ENCODE measurements at regions not wholly inside any gene's neighbourhood (a gene's known extent, or its start where the extent isn't known, plus 50 kb on each side); places are given as distances from the start of the nearest gene placed in this dataset.

DNA sequence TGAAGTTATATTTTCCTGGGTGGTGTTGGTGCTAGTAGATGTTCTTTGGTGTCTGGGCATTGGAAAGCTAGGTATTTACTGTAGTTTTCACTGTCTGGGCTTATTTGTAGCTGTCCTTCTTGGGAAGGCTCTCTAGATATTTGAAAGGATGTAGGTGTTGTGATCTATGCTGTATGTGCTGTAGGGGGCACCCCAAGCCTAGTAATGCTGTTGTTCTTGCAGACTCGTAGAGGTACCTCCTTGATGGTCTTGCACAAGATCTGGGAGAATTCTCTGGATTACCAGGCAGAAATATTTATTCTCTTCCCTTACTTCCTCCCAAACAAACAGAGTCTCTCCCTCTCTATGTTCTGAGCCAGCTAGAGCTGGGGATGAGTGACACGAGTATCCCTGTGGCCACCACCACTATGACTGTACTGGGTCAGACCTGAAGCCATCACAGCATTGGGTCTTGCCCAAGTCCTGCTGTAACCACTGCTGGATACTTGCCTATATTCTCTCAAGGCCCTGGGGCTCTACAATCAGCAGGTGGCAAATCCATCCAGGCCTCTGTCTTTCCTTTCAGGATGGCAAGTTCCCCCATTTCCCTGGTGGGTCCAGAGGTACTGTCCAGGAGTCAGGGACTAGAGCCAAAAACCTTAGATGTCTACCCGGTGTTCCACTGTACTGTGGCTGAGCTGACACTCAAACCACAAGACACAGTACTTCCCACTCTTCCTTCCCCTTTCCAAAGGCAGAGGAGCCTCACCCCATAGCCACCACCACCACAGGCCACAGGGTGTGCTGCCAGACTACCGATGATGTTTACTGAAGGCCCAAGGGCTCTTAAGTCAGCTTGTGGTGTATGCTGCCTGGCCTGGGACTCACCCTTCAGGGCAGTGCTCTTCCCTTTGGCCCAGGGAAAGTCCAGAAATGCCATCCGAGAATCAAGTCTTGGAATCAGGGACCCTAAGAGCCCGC lies 195.2 kb upstream of the DPPA4 start:
- no peaks in the 10 kb centered on the region for H3K4me1 ChIP-seq (ENCODE audit: control insufficient read depth, insufficient read depth, low read length)
- 65% methylated on average over 6 of the region's 6 CpGs for WGBS
- ATAC-seq: no peak
- intact Hi-C loops (cut with DNase I): no loop called here
- no peak overlapping the region for H3K27ac ChIP-seq (ENCODE audit: low read length)
- H3K9me3 ChIP-seq (ENCODE audit: control insufficient read depth, low read length): no peaks in the 10 kb centered on the region
- no peaks in the 10 kb centered on the region for H3K27me3 ChIP-seq (ENCODE audit: control insufficient read depth, insufficient read depth)
- peak in 2 of 3 donors; percentile 22 to 27 for DNase-seq
- H3K4me3 ChIP-seq (ENCODE audit: low read length): no peak overlapping the region

DNA sequence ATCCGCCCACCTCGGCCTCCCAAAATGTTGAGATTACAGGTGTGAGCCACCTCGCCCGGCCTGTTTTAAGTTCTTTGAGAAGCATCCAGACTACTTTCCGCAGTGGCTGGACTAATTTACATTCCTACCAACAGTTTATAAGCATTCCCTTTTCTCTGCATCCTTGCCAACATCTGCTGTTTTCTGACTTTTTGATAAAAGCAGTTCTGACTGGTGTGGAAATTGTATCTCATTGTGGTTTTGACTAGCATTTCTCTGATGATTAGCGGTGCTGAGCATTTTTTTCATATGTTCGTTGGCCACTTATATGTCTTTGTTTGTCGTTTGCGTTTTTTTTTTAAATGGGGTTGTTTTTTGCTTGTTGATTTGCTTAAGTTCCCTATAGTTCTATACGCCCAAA lies 208.4 kb upstream of the DPPA4 start:
- H3K27me3 ChIP-seq (ENCODE audit: control insufficient read depth, insufficient read depth): no peaks in the 10 kb centered on the region
- DNase-seq: no peak
- WGBS: 77% methylated on average over 10 of the region's 10 CpGs
- no peak overlapping the region for H3K4me3 ChIP-seq (ENCODE audit: low read length)
- no peaks in the 10 kb centered on the region for H3K9me3 ChIP-seq (ENCODE audit: control insufficient read depth, low read length)
- H3K4me1 ChIP-seq (ENCODE audit: control insufficient read depth, insufficient read depth, low read length): no peaks in the 10 kb centered on the region
- no peak for ATAC-seq
- H3K27ac ChIP-seq (ENCODE audit: low read length): no peak overlapping the region
- intact Hi-C loops (cut with DNase I): no loop called here

DNA sequence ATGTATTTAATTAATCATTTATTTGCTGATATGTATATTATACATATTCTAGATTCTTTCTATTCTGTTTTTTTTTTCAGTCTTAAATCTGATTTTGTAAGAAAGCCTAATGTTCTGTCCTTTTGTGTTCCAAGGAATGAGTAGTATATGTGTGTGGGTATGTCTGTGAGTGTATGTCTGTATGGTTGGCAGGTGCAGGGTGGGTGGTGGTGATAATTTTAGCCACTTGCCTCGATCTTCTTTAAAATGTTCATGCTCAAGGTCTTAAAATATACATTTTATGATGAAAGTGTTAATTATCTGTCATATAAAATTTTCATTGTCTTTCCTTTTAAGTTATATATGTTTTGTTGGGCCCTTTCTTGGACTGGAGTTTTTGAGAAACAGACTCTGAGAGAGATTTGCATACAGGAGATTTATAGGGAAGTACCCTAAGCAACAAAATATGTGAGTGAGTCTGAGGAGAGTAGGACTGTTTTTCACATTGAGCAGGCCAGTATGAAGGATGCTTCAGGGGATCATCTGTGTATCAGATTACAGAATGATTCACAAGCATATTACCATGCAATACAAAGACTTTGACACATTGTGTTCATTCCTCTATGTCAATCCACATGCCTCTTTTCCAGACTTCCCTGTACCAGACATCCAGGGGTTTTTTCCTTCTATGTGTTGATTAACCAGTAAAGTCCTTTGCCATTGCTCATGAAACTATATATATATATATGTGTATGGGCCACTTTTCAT lies 211.0 kb upstream of the DPPA4 start:
- intact Hi-C loops (cut with DNase I): no loop called here
- Histone ChIP-seq H3K4me3 (ENCODE audit: low read length) (no peak overlapping the region), H3K9me3 (ENCODE audit: control insufficient read depth, low read length) (no peaks in the 10 kb centered on the region), H3K4me1 (ENCODE audit: control insufficient read depth, insufficient read depth, low read length) (no peaks in the 10 kb centered on the region), H3K27ac (ENCODE audit: low read length) (no peak overlapping the region), H3K27me3 (ENCODE audit: control insufficient read depth, insufficient read depth) (no peaks in the 10 kb centered on the region)
- ATAC-seq (no peak), DNase-seq (no peak)
- 51% methylated on average over 1 of the region's 1 CpG for WGBS

DNA sequence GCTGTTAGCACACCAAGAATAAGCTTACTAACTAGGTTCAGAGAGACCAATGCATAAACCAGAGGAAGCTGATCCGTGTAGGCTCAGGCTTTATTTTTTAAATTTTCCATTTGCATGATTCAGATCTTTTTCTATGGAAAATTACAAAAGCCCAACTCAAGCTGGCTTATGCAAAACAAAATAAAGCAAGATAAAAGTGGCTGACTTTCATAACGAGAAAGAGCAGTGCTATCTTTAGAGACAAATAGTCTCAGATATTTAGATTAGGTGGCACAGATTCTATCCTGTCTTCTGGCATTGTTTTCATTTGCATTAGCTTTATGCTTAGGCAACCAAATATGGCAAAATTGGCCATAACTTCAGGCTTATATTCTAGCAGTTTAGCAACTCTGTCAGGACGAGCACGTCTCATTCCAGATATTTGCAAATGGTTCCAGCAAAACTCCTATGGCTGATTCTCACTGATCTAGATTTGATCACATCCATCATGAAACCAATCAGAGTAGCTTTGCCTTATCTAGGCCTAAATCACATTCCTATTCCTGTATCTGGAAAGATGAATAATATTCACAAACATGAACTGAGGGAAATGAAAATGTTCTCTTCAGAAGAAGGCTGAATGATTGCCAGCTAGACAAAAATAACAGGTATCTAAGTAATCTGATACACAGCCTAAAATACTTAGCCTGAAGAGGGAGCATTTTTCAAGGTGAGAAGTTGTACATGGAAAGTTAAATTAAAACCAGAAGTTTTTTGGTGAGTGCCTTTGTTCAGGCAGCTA lies 216.4 kb upstream of the DPPA4 start:
- ATAC-seq: no peak
- H3K27ac ChIP-seq (ENCODE audit: low read length): no peak overlapping the region

DNA sequence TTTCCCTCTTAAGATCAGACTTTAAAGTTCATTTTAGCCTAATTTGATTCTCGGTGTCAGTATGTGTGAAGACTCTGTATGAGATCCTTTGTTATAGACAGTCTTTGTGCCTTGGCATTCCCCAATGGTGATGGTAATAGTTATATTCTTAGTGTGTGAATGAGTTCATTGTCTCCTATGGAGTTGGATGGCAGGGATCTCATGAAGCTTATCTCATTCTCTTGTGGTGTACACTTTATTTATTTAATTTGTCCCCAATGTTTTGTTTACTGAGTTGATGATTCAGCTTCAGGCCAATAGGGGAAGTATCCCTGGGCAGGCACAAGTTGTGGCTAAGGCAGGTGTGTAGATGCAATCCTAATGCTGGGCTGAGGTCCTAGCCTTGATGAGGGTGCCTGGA lies 222.0 kb upstream of the DPPA4 start:
- no peak for DNase-seq
- Histone ChIP-seq H3K9me3 (ENCODE audit: control insufficient read depth, low read length) (no peaks in the 10 kb centered on the region), H3K4me1 (ENCODE audit: control insufficient read depth, insufficient read depth, low read length) (no peaks in the 10 kb centered on the region), H3K4me3 (ENCODE audit: low read length) (no peak overlapping the region), H3K27ac (ENCODE audit: low read length) (no peak overlapping the region), H3K27me3 (ENCODE audit: control insufficient read depth, insufficient read depth) (no peaks in the 10 kb centered on the region)
- WGBS: 83% methylated on average over 1 of the region's 1 CpG
- intact Hi-C loops (cut with DNase I): no loop called here
- no peak for ATAC-seq

More for the DNA sequence above, 216.4 kb upstream of the DPPA4 start:
- intact Hi-C loops (cut with DNase I): no loop called here
- 50% methylated on average over 4 of the region's 4 CpGs for WGBS
- H3K4me3 ChIP-seq (ENCODE audit: low read length): no peak overlapping the region
- no peaks in the 10 kb centered on the region for H3K4me1 ChIP-seq (ENCODE audit: control insufficient read depth, insufficient read depth, low read length)
- no peaks in the 10 kb centered on the region for H3K9me3 ChIP-seq (ENCODE audit: control insufficient read depth, low read length)
- DNase-seq: no peak
- no peaks in the 10 kb centered on the region for H3K27me3 ChIP-seq (ENCODE audit: control insufficient read depth, insufficient read depth)

DNA sequence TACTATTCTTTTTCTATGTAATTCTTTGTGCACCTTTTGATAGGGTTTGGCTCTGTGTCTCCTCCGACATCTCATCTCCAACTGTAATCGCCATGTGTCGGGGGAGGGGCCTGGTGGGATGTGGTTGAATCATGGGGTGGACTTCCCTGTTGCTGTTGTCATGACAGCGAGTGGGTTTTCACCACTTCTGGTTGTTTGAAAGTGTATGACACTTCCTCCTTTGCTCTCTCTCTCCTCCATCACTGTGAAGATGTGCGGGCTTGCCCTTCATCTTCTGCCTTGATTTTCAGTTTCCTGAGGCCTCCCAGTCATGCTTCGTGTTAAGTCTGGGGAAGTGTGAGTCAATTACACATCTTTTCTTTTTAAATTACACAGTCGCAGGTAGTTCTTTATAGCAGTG lies 225.8 kb upstream of the DPPA4 start:
- intact Hi-C loops (cut with DNase I): no loop called here
- 78% methylated on average over 7 of the region's 7 CpGs for WGBS
- Histone ChIP-seq H3K4me3 (ENCODE audit: low read length) (no peak overlapping the region), H3K27ac (ENCODE audit: low read length) (no peak overlapping the region), H3K4me1 (ENCODE audit: control insufficient read depth, insufficient read depth, low read length) (no peaks in the 10 kb centered on the region), H3K9me3 (ENCODE audit: control insufficient read depth, low read length) (no peaks in the 10 kb centered on the region), H3K27me3 (ENCODE audit: control insufficient read depth, insufficient read depth) (no peaks in the 10 kb centered on the region)
- no peak for ATAC-seq
- DNase-seq: no peak

DNA sequence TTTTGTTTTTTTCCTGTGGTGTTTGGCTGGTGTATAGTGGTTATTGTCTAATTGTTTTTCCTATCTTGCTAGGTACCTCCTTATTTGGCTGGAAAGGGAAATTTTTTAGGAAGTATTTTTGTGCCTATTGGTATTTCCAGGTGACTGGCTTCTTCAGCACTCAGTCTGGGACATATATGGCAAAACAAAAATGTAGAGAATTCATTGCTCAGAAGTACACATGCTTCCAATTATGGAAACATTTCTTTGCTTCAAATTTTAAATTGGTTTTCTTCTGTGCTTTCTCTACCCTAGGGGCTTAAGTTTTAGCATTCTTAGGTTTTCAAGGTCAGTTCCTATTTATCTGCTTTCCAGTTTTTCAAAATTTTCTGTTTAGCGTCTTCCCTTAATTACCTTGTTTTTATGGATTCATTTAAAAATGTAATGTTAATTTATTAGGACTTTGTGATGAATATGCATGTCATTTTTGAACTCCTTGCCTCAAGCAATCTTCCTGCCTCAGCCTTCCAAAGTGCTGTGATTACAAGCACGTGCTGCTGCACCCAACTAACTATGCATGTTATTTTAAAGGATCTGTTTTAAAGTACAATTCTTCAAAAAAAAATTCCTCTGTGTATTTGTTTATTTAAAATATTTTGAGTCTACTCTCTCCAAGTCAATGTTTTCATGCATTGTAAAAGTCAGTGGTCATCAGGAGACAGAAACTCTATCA lies 231.9 kb upstream of the DPPA4 start:
- intact Hi-C loops (cut with DNase I): no loop called here
- 61% methylated on average over 2 of the region's 2 CpGs for WGBS

DNA sequence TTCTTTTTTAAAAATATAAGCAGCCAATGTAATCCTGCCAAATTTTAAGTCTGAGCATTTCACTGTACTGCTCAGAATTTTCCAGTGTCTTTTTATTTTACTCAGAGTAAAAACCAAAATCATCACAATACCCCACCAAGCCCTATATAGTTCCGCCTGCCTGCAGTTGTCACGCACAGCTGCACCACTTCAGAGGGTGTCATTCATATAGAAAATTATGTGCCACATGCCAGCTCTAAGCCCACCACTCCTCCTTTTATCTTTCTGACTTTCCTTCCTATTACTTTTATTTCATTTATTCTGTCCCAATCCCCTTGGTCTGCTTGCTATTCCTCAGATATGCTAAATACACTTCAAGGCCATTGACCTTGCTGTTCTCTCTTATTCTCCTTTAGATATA lies 233.1 kb upstream of the DPPA4 start:
- H3K4me1 ChIP-seq (ENCODE audit: control insufficient read depth, insufficient read depth, low read length): no peaks in the 10 kb centered on the region
- H3K27ac ChIP-seq (ENCODE audit: low read length): no peak overlapping the region
- DNase-seq (no peak), ATAC-seq (no peak)
- H3K27me3 ChIP-seq (ENCODE audit: control insufficient read depth, insufficient read depth): no peaks in the 10 kb centered on the region
- no peak overlapping the region for H3K4me3 ChIP-seq (ENCODE audit: low read length)
- WGBS: 87% methylated on average over 2 of the region's 2 CpGs
- intact Hi-C loops (cut with DNase I): no loop called here
- H3K9me3 ChIP-seq (ENCODE audit: control insufficient read depth, low read length): no peaks in the 10 kb centered on the region

More for the DNA sequence above, 231.9 kb upstream of the DPPA4 start:
- Histone ChIP-seq H3K27me3 (ENCODE audit: control insufficient read depth, insufficient read depth) (no peaks in the 10 kb centered on the region), H3K4me3 (ENCODE audit: low read length) (no peak overlapping the region), H3K27ac (ENCODE audit: low read length) (no peak overlapping the region), H3K9me3 (ENCODE audit: control insufficient read depth, low read length) (no peaks in the 10 kb centered on the region), H3K4me1 (ENCODE audit: control insufficient read depth, insufficient read depth, low read length) (no peaks in the 10 kb centered on the region)
- DNase-seq (no peak), ATAC-seq (no peak)

DNA sequence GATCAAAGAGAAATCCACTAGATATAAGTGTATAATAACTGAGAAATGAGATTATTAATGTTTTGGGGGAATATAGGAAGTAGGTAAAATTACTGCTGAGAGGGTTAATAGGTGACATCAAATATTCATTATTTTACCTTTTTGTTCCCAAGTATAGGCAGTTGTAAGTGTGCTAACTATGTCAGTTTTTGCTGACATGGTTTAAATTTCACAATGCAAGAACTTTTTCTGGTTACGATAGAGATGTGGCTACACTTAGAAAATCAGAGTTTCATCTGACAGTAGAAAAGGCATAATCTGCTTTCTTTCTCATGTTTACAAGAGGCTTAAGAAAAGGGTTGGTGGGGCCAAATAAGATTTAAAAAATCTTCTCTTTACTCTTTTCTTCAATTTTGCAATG lies 235.0 kb upstream of the DPPA4 start:
- intact Hi-C loops (cut with DNase I): no loop called here
- no peaks in the 10 kb centered on the region for H3K27me3 ChIP-seq (ENCODE audit: control insufficient read depth, insufficient read depth)
- DNase-seq: no peak

DNA sequence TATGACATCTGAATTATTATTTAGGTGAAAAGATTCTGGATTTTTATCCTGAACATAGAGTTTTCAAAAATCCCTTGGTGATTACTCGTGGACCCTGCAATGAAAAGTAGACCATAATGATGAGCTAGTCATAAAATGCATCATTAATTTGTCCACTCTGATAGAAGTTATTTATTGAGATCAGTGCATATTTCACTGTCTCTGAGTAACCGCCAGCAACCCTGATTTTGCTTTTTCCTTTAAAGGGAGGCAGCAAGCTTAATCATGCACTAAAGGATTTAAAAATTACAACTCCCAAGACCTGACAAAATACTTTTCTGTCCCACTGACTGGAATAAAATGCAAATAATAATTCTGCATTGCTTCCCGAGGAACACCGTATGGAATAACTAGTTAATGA lies 259.6 kb upstream of the DPPA4 start:
- H3K9me3 ChIP-seq (ENCODE audit: control insufficient read depth, low read length): no peaks in the 10 kb centered on the region
- H3K4me3 ChIP-seq (ENCODE audit: low read length): no peak overlapping the region
- H3K27me3 ChIP-seq (ENCODE audit: control insufficient read depth, insufficient read depth): no peaks in the 10 kb centered on the region
- no peak overlapping the region for H3K27ac ChIP-seq (ENCODE audit: low read length)
- H3K4me1 ChIP-seq (ENCODE audit: control insufficient read depth, insufficient read depth, low read length): no peaks in the 10 kb centered on the region
- intact Hi-C loops (cut with DNase I): no loop called here
- ATAC-seq (no peak), DNase-seq (no peak)
- WGBS: 80% methylated on average over 4 of the region's 4 CpGs

More for the DNA sequence above, 235.0 kb upstream of the DPPA4 start:
- WGBS: 99% methylated on average over 1 of the region's 1 CpG
- ATAC-seq: no peak
- Histone ChIP-seq H3K4me1 (ENCODE audit: control insufficient read depth, insufficient read depth, low read length) (no peaks in the 10 kb centered on the region), H3K4me3 (ENCODE audit: low read length) (no peak overlapping the region), H3K27ac (ENCODE audit: low read length) (no peak overlapping the region), H3K9me3 (ENCODE audit: control insufficient read depth, low read length) (no peaks in the 10 kb centered on the region)

All from right cardiac atrium (tissue), 5 donors.